Activated naive CD4-positive, alpha-beta T cell treated with anti-CD3 and anti-CD28 coated beads, Interleukin-2, amount 50 U/mL, for 24 hours (primary cell): ENCODE measurements at regions not wholly inside any gene's neighbourhood (a gene's known extent, or its start where the extent isn't known, plus 50 kb on each side); places are given as distances from the start of the nearest gene placed in this dataset.
"Not testable (repeated sequence)": the region's sequence is repeated elsewhere in the genome, so short reads cannot be mapped to it uniquely, and the experiment has no call there.

Source experiments
- H3K27ac Mint-ChIP-seq: one replicate; pipeline ENCODE4 v1.8.0; 2021; ENCODE audit warnings: mild to moderate bottlenecking, mixed read lengths
- H3K27me3 Mint-ChIP-seq: one replicate; pipeline ENCODE4 v1.8.0; 2021; ENCODE audit warnings: mixed read lengths
- H3K36me3 Mint-ChIP-seq: one replicate; pipeline ENCODE4 v1.8.0; 2021; ENCODE audit warnings: mixed read lengths
- H3K4me1 Mint-ChIP-seq: one replicate; pipeline ENCODE4 v1.8.0; 2021; ENCODE audit warnings: mixed read lengths
- H3K4me3 Mint-ChIP-seq: one replicate; pipeline ENCODE4 v1.8.0; 2021; ENCODE audit warnings: mild to moderate bottlenecking, mixed read lengths
- H3K9me3 Mint-ChIP-seq: one replicate; pipeline ENCODE4 v1.8.0; 2021; ENCODE audit warnings: mixed read lengths

GRCh38 chr13:18951412-18951811, 230.2 kb downstream of the TUBA3C start:
- Mint-ChIP-seq H3K9me3 (peaks cover 3% of the 10 kb centered on the region), H3K4me1 (no peaks in the 10 kb centered on the region), H3K27me3 (no peaks in the 10 kb centered on the region), H3K36me3 (peaks cover 2% of the 10 kb centered on the region), H3K4me3 (no peak overlapping the region), H3K27ac (no peak overlapping the region)

DNA sequence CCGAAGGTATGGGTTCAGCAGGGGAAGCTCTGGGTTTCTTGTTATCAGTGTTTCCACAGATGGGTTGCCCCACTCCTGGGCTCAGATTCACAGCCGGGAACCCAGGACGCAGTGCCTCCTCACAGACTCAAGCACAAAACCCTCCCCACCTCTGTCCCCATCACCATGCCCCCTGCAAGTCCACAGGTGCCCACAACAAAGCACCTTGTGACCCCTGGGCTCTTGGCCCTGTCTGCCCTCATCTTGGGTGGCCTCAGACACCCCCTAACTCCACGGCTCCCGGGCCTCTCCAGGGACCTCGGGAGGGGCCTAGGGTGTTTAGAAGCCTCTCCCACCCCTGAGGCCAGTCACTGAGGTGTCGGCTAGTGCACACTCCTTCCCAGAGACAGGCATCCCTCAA, 231.7 kb downstream of the TUBA3C start:
- H3K9me3 Mint-ChIP-seq: no peaks in the 10 kb centered on the region
- H3K27ac Mint-ChIP-seq: no peak overlapping the region
- no peaks in the 10 kb centered on the region for H3K4me1 Mint-ChIP-seq
- no peaks in the 10 kb centered on the region for H3K27me3 Mint-ChIP-seq
- H3K4me3 Mint-ChIP-seq: no peak overlapping the region
- no peaks in the 10 kb centered on the region for H3K36me3 Mint-ChIP-seq

DNA sequence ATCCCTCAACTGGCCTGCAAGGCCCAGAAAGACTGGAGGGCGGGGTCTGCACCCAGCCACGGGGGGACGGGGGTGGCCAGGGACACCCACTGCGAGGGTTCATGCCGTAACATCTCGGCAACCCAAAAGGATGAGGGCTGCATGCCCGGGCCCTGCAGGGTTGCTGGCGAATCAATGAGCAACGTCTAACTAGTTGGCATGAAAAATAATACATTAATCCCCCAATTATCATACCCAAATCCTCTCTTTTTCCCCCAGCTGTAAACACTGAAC, 232.2 kb downstream of the TUBA3C start:
- H3K36me3 Mint-ChIP-seq: no peaks in the 10 kb centered on the region
- no peaks in the 10 kb centered on the region for H3K27me3 Mint-ChIP-seq
- no peak overlapping the region for H3K4me3 Mint-ChIP-seq
- H3K9me3 Mint-ChIP-seq: no peaks in the 10 kb centered on the region
- H3K27ac Mint-ChIP-seq: no peak overlapping the region
- H3K4me1 Mint-ChIP-seq: no peaks in the 10 kb centered on the region

DNA sequence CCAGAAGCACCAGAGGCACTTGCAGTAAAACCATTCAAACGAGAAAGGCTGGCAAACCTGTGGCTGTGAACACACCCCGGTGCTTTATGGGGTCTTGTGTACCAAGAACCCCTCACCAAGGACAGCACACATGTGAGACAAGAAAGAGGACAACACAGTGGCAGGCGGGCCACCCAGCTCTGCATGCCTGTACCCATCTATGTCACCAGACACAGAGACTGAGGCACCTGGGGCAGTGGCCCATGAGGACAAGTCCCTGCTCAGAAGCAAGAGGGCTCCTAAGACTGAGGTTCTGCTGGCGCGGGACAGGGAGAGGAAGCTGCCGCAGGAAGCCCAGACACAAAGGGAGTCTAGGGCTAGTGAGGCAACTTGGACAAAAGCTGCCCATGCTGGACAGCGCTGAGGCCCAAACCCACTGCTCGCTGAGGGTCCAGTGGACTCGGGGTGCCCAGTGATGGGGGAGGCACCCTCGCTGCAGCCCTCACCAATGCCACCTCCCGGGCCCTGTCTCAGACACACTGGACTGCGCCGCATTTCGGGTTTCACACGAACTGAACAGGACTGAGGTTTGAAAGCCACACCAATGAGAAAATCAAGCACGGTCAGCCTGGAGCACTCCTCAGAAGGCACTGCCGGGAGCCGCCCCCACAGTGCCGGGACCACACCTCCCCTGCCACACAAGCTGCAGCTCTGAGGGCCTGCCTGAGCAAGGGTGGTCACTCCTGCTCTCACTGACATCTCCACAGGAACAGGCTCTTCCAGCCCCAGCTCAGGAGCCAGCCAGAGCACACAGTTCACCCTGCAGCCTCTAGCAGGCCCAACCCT, 232.7 kb downstream of the TUBA3C start:
- Mint-ChIP-seq H3K27ac (no peak overlapping the region), H3K4me1 (no peaks in the 10 kb centered on the region), H3K36me3 (no peaks in the 10 kb centered on the region), H3K4me3 (no peak overlapping the region), H3K9me3 (no peaks in the 10 kb centered on the region), H3K27me3 (no peaks in the 10 kb centered on the region)

DNA sequence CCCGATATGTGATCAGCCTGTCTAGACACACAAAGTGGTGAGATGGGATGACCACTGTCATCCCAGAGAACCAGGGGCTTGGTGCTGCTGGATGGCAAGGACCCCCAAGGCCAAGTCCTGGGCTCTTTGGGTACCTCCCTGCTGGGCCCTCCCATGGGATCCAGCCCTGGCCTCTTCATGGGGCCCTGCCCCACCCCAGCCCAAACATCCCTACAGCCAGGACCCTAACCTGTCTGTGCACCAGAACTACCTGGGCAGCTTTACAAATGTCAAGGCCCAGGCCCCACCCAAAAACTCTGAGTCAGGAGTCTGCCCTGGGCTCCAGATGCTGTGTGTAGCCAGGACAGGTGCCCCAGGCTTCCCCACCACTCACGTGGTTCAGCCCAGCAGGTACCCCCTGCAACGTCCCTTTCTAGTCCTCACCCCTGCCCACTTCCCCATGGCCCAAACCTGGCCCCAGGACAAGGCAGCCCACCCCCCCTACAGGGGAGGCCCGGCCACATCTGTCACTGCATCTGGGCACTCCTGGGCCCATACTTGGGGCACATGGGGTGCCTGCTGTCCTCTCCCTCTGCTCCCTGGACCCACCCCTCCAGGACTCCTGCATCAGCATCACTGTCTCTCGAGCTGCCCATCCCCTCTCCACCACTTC, 233.5 kb downstream of the TUBA3C start:
- no peaks in the 10 kb centered on the region for H3K9me3 Mint-ChIP-seq
- no peak overlapping the region for H3K27ac Mint-ChIP-seq

DNA sequence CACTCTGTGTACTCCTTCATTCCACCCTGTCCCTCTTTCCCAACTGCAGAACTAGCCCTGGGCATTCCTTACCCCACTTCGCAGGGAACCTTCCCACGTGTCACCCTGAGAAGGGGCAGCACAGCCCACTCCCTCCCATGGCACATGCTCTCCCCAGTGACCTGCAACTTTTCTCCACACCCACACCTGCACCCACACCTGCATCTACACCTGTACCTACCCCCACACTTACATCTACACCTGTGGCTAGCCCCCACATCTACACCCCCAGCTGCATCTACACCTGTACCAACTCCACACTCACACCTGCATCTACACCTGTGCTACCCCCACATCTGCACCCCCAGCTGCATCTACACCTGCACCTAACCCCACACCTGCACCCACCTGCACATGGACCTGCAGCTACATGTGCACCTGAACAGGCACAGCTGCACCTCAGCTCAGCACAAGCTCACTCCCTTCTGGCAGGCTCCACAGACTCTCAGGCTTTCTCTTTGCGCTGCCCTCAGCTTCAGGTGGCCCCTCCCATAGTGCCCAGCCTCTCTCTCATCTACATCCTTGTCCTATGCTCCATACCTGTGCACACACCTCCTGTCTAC, 234.1 kb downstream of the TUBA3C start:
- no peaks in the 10 kb centered on the region for H3K36me3 Mint-ChIP-seq
- no peak overlapping the region for H3K27ac Mint-ChIP-seq
- no peaks in the 10 kb centered on the region for H3K4me1 Mint-ChIP-seq
- no peak overlapping the region for H3K4me3 Mint-ChIP-seq
- no peaks in the 10 kb centered on the region for H3K27me3 Mint-ChIP-seq
- H3K9me3 Mint-ChIP-seq: no peaks in the 10 kb centered on the region

More for the DNA sequence above, 233.5 kb downstream of the TUBA3C start:
- Mint-ChIP-seq H3K4me1 (no peaks in the 10 kb centered on the region), H3K4me3 (no peak overlapping the region), H3K36me3 (no peaks in the 10 kb centered on the region), H3K27me3 (no peaks in the 10 kb centered on the region)

- Mint-ChIP-seq H3K9me3 (no peaks in the 10 kb centered on the region), H3K4me3 (no peak overlapping the region), H3K36me3 (no peaks in the 10 kb centered on the region), H3K27me3 (no peaks in the 10 kb centered on the region), H3K4me1 (no peaks in the 10 kb centered on the region), H3K27ac (no peak overlapping the region)
Measured at GRCh38 chr13:18946738-18947137, 234.9 kb downstream of the TUBA3C start.

- H3K36me3 Mint-ChIP-seq: no peaks in the 10 kb centered on the region
- no peaks in the 10 kb centered on the region for H3K27me3 Mint-ChIP-seq
- no peaks in the 10 kb centered on the region for H3K4me1 Mint-ChIP-seq
- H3K4me3 Mint-ChIP-seq: no peak overlapping the region
- H3K27ac Mint-ChIP-seq: no peak overlapping the region
- no peaks in the 10 kb centered on the region for H3K9me3 Mint-ChIP-seq
Measured at GRCh38 chr13:18944501-18945068, 237.0 kb downstream of the TUBA3C start.

DNA sequence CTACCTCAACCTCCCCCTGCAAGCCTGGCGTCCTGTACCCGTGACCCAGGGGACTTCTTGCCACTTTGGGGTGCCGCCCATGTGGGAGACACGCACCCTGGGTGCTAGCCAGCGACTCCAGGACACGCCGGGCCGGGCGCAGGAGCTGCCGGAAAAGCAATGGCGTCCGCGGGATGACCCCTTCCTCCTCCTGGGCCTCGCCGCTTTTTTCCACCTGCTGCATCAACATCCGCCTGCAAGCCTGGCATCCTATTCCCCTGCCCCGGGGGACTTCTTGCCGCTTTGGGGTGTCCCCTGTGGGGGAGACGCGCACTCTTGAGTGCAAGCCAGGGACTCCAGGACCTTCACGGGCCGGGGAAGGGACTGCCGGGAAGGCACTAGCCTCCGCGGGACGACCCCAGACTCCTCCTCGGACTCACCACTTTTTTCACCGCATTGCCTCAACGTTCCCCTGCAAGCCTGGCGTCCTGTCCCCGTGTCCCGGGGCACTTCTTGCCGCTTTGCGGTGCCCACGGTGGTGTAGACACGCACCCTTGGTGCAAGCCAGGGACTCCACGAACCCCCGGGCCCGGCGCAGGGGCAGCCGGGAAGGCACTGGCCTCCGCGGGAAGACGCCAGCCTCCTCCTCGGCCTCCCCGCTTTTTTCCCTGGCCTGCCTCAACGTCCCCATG, 237.8 kb downstream of the TUBA3C start:
- no peak overlapping the region for H3K27ac Mint-ChIP-seq
- H3K4me1 Mint-ChIP-seq: no peaks in the 10 kb centered on the region
- no peak overlapping the region for H3K4me3 Mint-ChIP-seq
- H3K27me3 Mint-ChIP-seq: no peaks in the 10 kb centered on the region
- no peaks in the 10 kb centered on the region for H3K36me3 Mint-ChIP-seq
- no peaks in the 10 kb centered on the region for H3K9me3 Mint-ChIP-seq

DNA sequence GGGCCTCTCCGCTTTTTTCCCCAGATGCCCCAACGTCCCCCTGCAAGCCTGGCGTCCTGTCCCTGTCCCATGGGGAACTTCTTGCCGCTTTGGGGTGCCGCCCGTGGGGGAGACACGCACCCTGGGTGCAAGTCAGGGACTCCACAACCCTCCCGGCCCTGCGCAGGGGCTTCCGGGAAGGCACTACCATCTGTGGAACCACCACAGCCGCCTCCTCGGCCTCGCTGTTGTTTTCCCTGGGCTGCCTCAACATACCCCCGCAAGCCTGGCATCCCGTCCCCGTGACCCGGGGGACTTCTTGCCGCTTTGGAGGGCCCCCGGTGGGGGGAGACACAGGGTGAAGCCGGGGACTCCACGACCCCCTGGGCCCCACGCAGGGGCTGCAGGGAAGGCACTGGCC, 238.4 kb downstream of the TUBA3C start:
- H3K27ac Mint-ChIP-seq: no peak overlapping the region
- no peaks in the 10 kb centered on the region for H3K36me3 Mint-ChIP-seq
- H3K4me1 Mint-ChIP-seq: no peaks in the 10 kb centered on the region
- H3K27me3 Mint-ChIP-seq: no peaks in the 10 kb centered on the region
- no peaks in the 10 kb centered on the region for H3K9me3 Mint-ChIP-seq
- H3K4me3 Mint-ChIP-seq: no peak overlapping the region

DNA sequence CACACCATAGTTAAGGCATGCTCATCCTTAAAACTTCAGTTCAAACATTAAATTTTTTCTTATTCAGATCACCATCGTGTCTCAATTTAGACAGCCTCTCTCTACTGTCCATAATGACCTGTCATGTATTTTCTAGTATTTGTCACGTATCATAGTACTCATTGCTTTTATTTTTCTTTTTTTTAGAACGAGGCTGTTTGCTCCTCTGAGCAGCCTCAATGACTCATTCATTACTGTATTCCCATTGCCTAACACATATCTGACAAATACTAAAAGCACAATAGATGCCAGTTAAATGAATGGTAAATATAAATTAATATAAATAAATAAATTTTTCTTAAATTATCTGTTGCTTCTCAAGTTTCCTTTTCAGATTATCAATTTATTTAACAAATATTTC, 245.5 kb downstream of the TUBA3C start:
- H3K27me3 Mint-ChIP-seq: peaks cover 5% of the 10 kb centered on the region
- H3K9me3 Mint-ChIP-seq: peaks cover 8% of the 10 kb centered on the region
- no peaks in the 10 kb centered on the region for H3K36me3 Mint-ChIP-seq
- H3K27ac Mint-ChIP-seq: no peak overlapping the region
- H3K4me3 Mint-ChIP-seq: no peak overlapping the region
- H3K4me1 Mint-ChIP-seq: no peaks in the 10 kb centered on the region

- Mint-ChIP-seq H3K9me3 (peaks cover 4% of the 10 kb centered on the region), H3K4me1 (no peaks in the 10 kb centered on the region), H3K36me3 (no peaks in the 10 kb centered on the region), H3K27me3 (peaks cover 4% of the 10 kb centered on the region), H3K4me3 (no peak overlapping the region), H3K27ac (no peak overlapping the region)
Measured at GRCh38 chr13:18921063-18921462, 260.6 kb downstream of the TUBA3C start.

DNA sequence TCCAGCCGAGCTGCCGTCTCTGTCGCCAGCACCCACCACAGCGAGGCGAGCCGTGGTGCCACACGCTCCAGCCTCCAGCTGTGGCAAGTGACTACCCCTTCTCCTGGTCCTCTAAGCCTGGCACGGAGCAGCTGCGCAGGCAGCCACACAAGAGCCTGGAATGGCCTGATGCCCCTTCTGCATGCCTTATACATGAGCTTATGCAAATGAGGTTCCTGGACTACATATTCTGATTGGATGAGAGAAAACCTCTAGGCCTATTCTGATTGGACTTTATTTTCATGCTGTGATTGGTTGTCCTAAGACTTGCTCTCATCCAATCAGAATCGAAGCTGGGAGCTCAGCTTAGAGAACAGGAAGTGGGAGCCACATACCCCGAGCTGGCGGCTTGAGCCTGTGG, 276.5 kb downstream of the TUBA3C start:
- not testable (repeated sequence) for H3K4me3 Mint-ChIP-seq, H3K36me3 Mint-ChIP-seq, H3K4me1 Mint-ChIP-seq, H3K27ac Mint-ChIP-seq, H3K27me3 Mint-ChIP-seq
- peaks cover 11% of the 10 kb centered on the region for H3K9me3 Mint-ChIP-seq

- not testable (repeated sequence) for H3K36me3 Mint-ChIP-seq, H3K9me3 Mint-ChIP-seq, H3K27ac Mint-ChIP-seq, H3K4me3 Mint-ChIP-seq, H3K4me1 Mint-ChIP-seq, H3K27me3 Mint-ChIP-seq
Measured at GRCh38 chr13:18895411-18895810, 286.2 kb downstream of the TUBA3C start.

GRCh38 chr13:18891242-18891641, 290.4 kb downstream of the TUBA3C start:
- not testable (repeated sequence) for H3K27me3 Mint-ChIP-seq, H3K27ac Mint-ChIP-seq, H3K4me1 Mint-ChIP-seq, H3K4me3 Mint-ChIP-seq, H3K36me3 Mint-ChIP-seq, H3K9me3 Mint-ChIP-seq
